HL-60 (cell line): ENCODE measurements at regions not wholly inside any gene's neighbourhood (a gene's known extent, or its start where the extent isn't known, plus 50 kb on each side); places are given as distances from the start of the nearest gene placed in this dataset.

Experiments
- DNase-seq, 2 experiments: peaks; one replicate each; pipeline ENCODE4 v3.0.0-alpha.2; 2010 to 2020; ENCODE audit warnings: low read depth in 1 of 2, low spot score in 1 of 2
- H3K27ac ChIP-seq: fragments of 250-450 bp; sonication (Bioruptor Pico); replicated peaks from 2 replicates; pipeline ENCODE4 v1.5.1; 2020; ENCODE audit warnings: mild to moderate bottlenecking, moderate library complexity
- H3K27me3 ChIP-seq: fragments of 250-450 bp; sonication (Bioruptor Pico); 2 replicates; pipeline ENCODE4 v1.5.1; 2021; ENCODE audit warnings: mild to moderate bottlenecking, moderate library complexity; ENCODE audit not compliant: insufficient read depth, poor library complexity, severe bottlenecking
- H3K4me3 ChIP-seq: replicated peaks from 2 replicates; pipeline ENCODE4 v1.5.1; 2011; ENCODE audit warnings: mild to moderate bottlenecking, control low read depth, low read length; ENCODE audit not compliant: insufficient read depth
- GABPA ChIP-seq: IDR thresholded peaks from 2 replicates; pipeline ENCODE4 v1.6.1; 2012; ENCODE audit warnings: low read depth
- POLR2AphosphoS5 ChIP-seq: IDR thresholded peaks from 2 replicates; pipeline ENCODE4 v1.6.1; 2012; ENCODE audit warnings: low read depth
- SPI1 ChIP-seq: IDR thresholded peaks from 2 replicates; pipeline ENCODE4 v1.6.1; 2012; ENCODE audit warnings: low read depth, mild to moderate bottlenecking, borderline replicate concordance
- TF ChIP-seq, protein P1 (sequence below): IDR thresholded peaks from 2 replicates; pipeline ENCODE4 v1.6.1; 2012; ENCODE audit warnings: low read depth; ENCODE audit not compliant: insufficient replicate concordance
- TF ChIP-seq, protein P2 (sequence below): IDR thresholded peaks from one replicate; pipeline ENCODE4 v1.5.1; 2011; ENCODE audit warnings: low read length, control low read depth, inconsistent platforms; ENCODE audit not compliant: insufficient read depth

DNA sequence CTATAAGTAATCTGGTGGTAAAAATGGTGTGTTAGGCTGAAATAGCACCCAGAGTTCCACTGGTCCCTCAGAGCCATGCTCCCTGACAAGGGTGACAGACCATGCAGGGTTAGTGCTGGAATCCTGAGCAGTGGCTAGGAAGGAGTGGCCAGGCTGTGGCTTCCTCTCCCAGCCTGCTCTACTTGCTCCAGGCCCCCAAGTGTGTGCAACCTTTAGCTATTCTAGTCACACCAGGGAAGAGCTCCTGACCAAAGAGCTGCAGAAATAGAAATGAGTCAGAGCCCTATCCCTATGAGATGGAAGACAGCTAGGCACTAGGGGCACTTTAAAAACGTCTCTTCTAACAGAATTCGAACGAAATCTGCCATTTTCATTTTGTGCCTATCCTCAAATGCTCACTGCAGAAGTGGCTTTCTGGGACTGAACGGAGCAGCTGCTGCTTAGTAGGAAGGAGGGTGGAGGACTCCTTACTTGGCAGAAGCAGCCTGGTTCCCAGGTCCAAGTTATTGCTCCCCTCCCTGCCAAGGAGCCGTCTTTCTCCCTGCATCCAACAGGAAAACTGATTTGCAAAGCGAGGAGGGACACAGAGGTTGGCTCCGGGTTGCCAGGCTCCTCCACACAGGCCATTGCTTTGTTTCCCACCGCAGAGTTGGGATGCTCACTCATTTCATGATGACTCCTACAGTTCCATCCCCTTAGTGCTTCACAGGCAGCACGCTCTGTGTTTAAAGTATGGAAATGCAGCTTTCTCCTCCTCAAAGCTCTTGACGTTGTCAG lies 754.5 kb downstream of the C6orf118 start:
- no peak overlapping the region for H3K27ac ChIP-seq
- TF ChIP-seq POLR2AphosphoS5 (no peak), GABPA (no peak), SPI1 (no peak)
- TF ChIP-seq, protein P1, sequence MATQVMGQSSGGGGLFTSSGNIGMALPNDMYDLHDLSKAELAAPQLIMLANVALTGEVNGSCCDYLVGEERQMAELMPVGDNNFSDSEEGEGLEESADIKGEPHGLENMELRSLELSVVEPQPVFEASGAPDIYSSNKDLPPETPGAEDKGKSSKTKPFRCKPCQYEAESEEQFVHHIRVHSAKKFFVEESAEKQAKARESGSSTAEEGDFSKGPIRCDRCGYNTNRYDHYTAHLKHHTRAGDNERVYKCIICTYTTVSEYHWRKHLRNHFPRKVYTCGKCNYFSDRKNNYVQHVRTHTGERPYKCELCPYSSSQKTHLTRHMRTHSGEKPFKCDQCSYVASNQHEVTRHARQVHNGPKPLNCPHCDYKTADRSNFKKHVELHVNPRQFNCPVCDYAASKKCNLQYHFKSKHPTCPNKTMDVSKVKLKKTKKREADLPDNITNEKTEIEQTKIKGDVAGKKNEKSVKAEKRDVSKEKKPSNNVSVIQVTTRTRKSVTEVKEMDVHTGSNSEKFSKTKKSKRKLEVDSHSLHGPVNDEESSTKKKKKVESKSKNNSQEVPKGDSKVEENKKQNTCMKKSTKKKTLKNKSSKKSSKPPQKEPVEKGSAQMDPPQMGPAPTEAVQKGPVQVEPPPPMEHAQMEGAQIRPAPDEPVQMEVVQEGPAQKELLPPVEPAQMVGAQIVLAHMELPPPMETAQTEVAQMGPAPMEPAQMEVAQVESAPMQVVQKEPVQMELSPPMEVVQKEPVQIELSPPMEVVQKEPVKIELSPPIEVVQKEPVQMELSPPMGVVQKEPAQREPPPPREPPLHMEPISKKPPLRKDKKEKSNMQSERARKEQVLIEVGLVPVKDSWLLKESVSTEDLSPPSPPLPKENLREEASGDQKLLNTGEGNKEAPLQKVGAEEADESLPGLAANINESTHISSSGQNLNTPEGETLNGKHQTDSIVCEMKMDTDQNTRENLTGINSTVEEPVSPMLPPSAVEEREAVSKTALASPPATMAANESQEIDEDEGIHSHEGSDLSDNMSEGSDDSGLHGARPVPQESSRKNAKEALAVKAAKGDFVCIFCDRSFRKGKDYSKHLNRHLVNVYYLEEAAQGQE = no peak
- TF ChIP-seq, protein P2, sequence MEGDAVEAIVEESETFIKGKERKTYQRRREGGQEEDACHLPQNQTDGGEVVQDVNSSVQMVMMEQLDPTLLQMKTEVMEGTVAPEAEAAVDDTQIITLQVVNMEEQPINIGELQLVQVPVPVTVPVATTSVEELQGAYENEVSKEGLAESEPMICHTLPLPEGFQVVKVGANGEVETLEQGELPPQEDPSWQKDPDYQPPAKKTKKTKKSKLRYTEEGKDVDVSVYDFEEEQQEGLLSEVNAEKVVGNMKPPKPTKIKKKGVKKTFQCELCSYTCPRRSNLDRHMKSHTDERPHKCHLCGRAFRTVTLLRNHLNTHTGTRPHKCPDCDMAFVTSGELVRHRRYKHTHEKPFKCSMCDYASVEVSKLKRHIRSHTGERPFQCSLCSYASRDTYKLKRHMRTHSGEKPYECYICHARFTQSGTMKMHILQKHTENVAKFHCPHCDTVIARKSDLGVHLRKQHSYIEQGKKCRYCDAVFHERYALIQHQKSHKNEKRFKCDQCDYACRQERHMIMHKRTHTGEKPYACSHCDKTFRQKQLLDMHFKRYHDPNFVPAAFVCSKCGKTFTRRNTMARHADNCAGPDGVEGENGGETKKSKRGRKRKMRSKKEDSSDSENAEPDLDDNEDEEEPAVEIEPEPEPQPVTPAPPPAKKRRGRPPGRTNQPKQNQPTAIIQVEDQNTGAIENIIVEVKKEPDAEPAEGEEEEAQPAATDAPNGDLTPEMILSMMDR = no peak
- DNase-seq = no peak

DNA sequence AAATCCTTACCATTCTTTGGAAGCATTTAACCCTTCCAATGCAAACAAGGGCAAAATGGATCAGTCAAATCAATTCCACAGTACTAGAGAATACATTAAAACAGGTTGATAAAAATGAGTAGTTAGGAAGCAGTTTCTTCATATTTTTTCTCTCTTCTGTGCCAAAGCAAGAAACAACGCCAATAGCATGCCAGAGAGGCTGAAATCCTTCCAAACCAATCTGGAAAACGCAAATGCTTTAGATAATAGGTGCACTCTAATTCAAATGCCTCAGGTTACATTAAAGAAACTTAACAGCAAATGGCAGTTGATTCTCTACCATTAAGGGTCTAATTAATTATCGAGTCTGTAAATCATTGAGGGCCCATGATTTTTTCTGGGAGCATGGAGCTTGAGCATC lies 755.2 kb downstream of the C6orf118 start:
- TF ChIP-seq GABPA = no peak
- TF ChIP-seq, protein P1 = no peak
- TF ChIP-seq, protein P2 = no peak
- no peak for TF ChIP-seq POLR2AphosphoS5
- no peak for TF ChIP-seq SPI1
- no peak for DNase-seq
- Histone ChIP-seq H3K27me3 (no peaks in the 10 kb centered on the region), H3K27ac (no peak overlapping the region), H3K4me3 (no peak overlapping the region)

More for the DNA sequence above, 754.5 kb downstream of the C6orf118 start:
- no peak overlapping the region for H3K4me3 ChIP-seq
- H3K27me3 ChIP-seq = no peaks in the 10 kb centered on the region

DNA sequence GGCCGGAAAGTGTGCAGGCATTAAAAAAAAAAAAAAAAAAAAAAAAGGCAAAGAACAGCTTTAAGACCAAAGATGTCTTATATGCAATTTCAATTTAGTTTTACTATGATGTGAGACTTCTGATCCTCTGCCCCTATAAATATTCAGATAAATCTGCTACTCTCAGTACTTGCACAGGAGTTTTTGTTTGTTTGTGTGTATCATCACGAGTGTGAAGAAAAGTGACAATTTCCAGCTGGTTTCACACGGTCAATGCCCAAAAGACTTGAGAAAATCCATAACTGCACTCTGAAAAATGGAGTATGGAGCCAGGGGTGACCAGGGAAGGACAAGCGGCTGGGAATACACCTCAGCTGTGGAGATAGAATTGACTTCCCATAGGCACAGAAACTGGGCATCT lies 757.7 kb downstream of the C6orf118 start:
- Histone ChIP-seq H3K27ac (no peak overlapping the region), H3K4me3 (no peak overlapping the region), H3K27me3 (no peaks in the 10 kb centered on the region)
- TF ChIP-seq SPI1 = no peak
- TF ChIP-seq, protein P2 = no peak
- TF ChIP-seq GABPA = no peak
- TF ChIP-seq, protein P1 = no peak
- no peak for TF ChIP-seq POLR2AphosphoS5
- no peak for DNase-seq
